ENCODE measurements at regions not wholly inside any gene's neighbourhood (a gene's known extent, or its start where the extent isn't known, plus 50 kb on each side); places are given as distances from the start of the nearest gene placed in this dataset.

GRCh38 chr1:191145834-191146233, 668.2 kb upstream of the BRINP3 start:
- Histone ChIP-seq H3K36me3 (replicated peaks; ENCODE audit: control insufficient read depth, insufficient read depth, low read length) (no peaks in the 10 kb centered on the region), H3K4me3 (ENCODE audit: insufficient read depth, low read depth, low read length) (no peak overlapping the region), H3K27me3 (ENCODE audit: control insufficient read depth, insufficient read depth, low read length) (no peaks in the 10 kb centered on the region)
- no peak for DNase-seq

DNA sequence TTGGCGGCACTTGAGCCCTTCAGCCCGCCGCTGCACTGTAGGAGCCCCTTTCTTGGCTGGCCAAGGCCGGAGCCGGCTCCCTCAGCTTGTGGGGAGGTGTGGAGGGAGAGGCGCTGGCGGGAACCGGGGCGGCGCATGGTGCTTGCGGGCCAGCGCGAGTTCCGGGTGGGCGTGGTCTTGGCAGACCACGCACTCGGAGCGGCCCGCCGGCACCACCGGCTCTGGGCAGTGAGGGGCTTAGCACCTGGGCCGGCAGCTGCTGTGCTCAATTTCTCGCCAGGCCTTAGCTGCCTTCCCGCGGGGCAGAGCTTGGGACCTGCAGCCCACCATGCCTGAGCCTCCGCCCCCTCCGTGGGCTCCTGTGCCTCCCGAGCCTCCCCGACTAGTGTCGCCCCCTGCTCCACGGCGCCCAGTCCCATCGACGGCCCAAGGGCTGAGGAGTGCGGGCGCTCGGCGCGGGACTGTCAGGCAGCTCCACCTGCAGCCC, 673.7 kb upstream of the BRINP3 start:
- H3K27me3 ChIP-seq (ENCODE audit: control insufficient read depth, insufficient read depth, low read length), result no peaks in the 10 kb centered on the region
- H3K36me3 ChIP-seq (replicated peaks; ENCODE audit: control insufficient read depth, insufficient read depth, low read length), result no peaks in the 10 kb centered on the region
- H3K4me3 ChIP-seq (ENCODE audit: insufficient read depth, low read depth, low read length), result no peak overlapping the region; the same call in 1 of the 2 replicates
- no peak for DNase-seq

DNA sequence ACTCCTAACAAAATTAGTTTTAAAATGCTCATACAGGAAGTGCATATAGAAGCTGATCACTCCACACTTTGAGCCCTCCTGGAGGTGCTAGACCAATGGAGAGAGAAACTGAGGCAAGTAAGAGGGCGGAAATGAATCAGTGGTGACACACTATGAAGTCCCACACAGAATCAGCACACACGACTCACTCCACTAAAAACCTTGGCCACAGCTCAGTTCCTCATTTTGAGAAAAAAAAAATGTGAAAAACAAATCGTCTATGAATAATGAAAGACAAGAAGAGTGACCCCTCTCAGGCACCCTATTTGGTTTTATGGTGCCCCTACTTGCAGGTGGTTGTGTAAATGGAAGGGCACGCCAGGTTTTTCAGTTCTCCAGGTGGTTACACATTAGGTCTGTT, 675.1 kb upstream of the BRINP3 start:
- no peak overlapping the region for H3K4me3 ChIP-seq (ENCODE audit: insufficient read depth, low read depth, low read length)
- H3K36me3 ChIP-seq (replicated peaks; ENCODE audit: control insufficient read depth, insufficient read depth, low read length), result no peaks in the 10 kb centered on the region
- no peak for DNase-seq
- H3K27me3 ChIP-seq (ENCODE audit: control insufficient read depth, insufficient read depth, low read length), result no peaks in the 10 kb centered on the region

GRCh38 chr1:191155178-191155577, 677.5 kb upstream of the BRINP3 start:
- H3K4me3 ChIP-seq (ENCODE audit: insufficient read depth, low read depth, low read length), result no peak overlapping the region
- no peak for DNase-seq
- no peaks in the 10 kb centered on the region for H3K36me3 ChIP-seq (replicated peaks; ENCODE audit: control insufficient read depth, insufficient read depth, low read length)
- no peaks in the 10 kb centered on the region for H3K27me3 ChIP-seq (ENCODE audit: control insufficient read depth, insufficient read depth, low read length)

DNA sequence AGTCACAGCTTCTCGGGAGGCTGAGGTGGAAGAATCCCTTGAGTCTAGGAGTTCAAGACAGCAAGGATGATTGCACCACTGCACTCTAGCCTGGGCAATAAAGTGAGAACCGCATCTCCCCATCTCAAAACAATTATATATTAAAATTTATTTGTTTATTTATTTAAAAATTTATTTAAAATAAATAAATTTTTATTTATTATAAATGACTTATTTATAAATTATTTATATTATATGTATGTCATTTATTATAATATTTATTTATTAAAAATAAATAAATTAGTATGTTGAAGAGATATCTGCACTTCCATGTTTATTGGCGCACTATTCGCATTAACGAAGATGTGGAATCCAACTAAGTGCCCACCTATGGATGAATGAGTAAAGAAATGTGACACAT, 683.2 kb upstream of the BRINP3 start:
- Histone ChIP-seq H3K4me3 (ENCODE audit: insufficient read depth, low read depth, low read length) (no peak overlapping the region), H3K36me3 (replicated peaks; ENCODE audit: control insufficient read depth, insufficient read depth, low read length) (no peaks in the 10 kb centered on the region), H3K27me3 (ENCODE audit: control insufficient read depth, insufficient read depth, low read length) (no peaks in the 10 kb centered on the region)
- DNase-seq, result no peak

- Histone ChIP-seq H3K4me3 (ENCODE audit: insufficient read depth, low read depth, low read length) (no peak overlapping the region), H3K36me3 (replicated peaks; ENCODE audit: control insufficient read depth, insufficient read depth, low read length) (no peaks in the 10 kb centered on the region), H3K27me3 (ENCODE audit: control insufficient read depth, insufficient read depth, low read length) (no peaks in the 10 kb centered on the region)
- no peak for DNase-seq
These were observed 685.1 kb upstream of the BRINP3 start for GRCh38 chr1:191162762-191163161.

DNA sequence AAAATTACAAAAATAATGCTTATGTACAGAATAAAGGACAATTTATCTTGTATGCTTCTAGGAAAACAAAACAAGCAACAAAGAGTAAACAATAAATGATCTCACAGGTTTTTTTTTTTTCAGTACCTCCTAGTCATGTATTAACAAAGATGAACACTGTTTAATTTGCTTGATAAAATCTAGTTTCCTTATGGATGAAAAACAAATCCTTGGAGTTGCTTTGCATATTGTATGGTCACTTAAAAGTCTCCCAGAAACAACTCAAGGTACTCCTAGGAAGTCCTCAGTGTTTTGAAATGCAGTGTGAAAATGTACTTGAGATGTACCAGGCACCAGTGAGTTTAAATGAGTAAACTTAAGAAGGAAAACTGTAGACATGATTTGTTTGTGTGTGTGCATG, 686.0 kb upstream of the BRINP3 start:
- H3K36me3 ChIP-seq (replicated peaks; ENCODE audit: control insufficient read depth, insufficient read depth, low read length), result no peaks in the 10 kb centered on the region
- no peak for DNase-seq
- H3K27me3 ChIP-seq (ENCODE audit: control insufficient read depth, insufficient read depth, low read length), result no peaks in the 10 kb centered on the region
- H3K4me3 ChIP-seq (ENCODE audit: insufficient read depth, low read depth, low read length), result no peak overlapping the region

DNA sequence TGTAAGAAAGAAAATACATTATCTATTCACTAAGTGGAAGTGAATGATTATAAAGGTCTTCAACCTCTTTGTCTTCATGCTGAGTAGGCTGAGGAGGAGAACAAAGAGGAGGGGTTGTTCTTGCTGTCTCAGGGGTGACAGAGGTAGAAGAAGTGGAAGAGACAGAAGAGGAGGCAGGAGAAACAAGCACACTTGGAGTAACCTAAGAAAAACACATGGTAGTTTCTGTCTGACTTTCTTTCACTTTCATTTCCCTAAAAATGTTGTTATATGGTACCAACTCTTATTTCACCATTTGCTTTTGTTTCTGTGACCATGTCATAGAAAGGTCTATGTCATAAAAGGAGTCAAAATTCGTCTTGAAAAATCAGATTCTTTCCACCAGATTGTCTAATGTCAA, 696.6 kb upstream of the BRINP3 start:
- Histone ChIP-seq H3K36me3 (replicated peaks; ENCODE audit: control insufficient read depth, insufficient read depth, low read length) (no peaks in the 10 kb centered on the region), H3K4me3 (ENCODE audit: insufficient read depth, low read depth, low read length) (no peak overlapping the region), H3K27me3 (ENCODE audit: control insufficient read depth, insufficient read depth, low read length) (no peaks in the 10 kb centered on the region)
- DNase-seq, result no peak

DNA sequence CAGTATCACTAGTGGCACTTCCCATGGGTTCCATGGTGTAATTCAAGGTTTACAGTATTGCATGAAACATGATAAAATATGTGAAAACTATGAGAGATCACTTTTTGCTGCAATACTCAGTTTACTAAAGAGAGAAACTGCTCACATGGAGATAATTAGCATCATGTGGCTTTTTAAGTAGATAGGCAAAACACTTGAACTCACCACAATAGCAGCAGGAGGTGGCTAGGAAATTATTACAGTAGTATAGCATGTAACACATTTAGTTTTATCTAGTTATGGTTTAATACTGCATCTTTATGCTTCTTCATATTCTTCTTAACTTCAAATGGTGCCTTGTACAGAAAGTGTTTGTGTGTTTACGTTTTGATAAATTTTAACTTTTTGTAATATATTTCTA, 698.5 kb upstream of the BRINP3 start:
- no peaks in the 10 kb centered on the region for H3K27me3 ChIP-seq (ENCODE audit: control insufficient read depth, insufficient read depth, low read length)
- DNase-seq, result no peak
- H3K36me3 ChIP-seq (replicated peaks; ENCODE audit: control insufficient read depth, insufficient read depth, low read length), result no peaks in the 10 kb centered on the region
- H3K4me3 ChIP-seq (ENCODE audit: insufficient read depth, low read depth, low read length), result no peak overlapping the region

- no peak for DNase-seq
- H3K27me3 ChIP-seq (ENCODE audit: control insufficient read depth, insufficient read depth, low read length), result no peaks in the 10 kb centered on the region
These were observed 729.0 kb upstream of the BRINP3 start for GRCh38 chr1:191206513-191207207.

DNA sequence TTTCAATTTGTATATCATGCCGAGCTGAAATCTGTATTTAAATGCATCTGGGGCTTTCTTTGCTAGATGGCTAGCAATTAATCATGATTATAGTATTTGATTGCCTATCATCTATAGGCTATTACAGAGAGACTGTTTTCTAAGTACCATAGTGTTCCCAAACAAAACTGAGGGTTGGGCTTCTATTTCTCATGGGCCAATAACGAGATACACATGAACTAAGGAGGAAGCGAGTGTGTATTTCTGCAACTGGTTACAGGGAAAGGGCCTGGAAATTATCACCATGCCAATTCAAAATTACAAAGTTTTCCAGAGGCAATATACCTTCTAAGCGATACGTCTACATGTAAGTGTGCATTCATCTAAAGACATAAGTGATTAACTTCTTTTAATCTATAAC, 744.5 kb upstream of the BRINP3 start:
- no peak for DNase-seq
- Histone ChIP-seq H3K36me3 (replicated peaks; ENCODE audit: control insufficient read depth, insufficient read depth, low read length) (no peaks in the 10 kb centered on the region), H3K27me3 (ENCODE audit: control insufficient read depth, insufficient read depth, low read length) (no peaks in the 10 kb centered on the region), H3K4me3 (ENCODE audit: insufficient read depth, low read depth, low read length) (no peak overlapping the region)

More at GRCh38 chr1:191206513-191207207, 729.0 kb upstream of the BRINP3 start:
- H3K4me3 ChIP-seq (ENCODE audit: insufficient read depth, low read depth, low read length), result no peak overlapping the region
- no peaks in the 10 kb centered on the region for H3K36me3 ChIP-seq (replicated peaks; ENCODE audit: control insufficient read depth, insufficient read depth, low read length)

DNA sequence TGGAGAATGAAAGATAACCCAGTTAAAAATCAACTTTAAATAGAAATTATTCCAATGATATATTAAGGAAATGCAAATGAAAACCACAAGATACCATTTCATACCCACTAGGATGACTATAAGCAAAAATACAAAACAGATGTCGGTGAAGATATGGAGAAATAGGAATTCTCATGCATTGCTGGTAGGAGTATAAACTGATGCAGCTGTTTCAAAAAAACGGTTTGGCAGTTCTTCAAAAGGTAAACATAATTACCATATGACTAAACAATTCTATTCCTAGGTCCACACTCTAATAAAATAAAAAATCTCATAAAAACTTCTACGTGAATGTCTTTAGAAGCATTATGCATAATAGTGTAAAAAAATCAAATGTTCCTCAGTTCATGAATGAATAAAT, 763.3 kb upstream of the BRINP3 start:
- Histone ChIP-seq H3K4me3 (ENCODE audit: insufficient read depth, low read depth, low read length) (no peak overlapping the region), H3K36me3 (replicated peaks; ENCODE audit: control insufficient read depth, insufficient read depth, low read length) (no peaks in the 10 kb centered on the region), H3K27me3 (ENCODE audit: control insufficient read depth, insufficient read depth, low read length) (no peaks in the 10 kb centered on the region)
- no peak for DNase-seq

GRCh38 chr1:191255354-191256054, 777.8 kb upstream of the BRINP3 start:
- H3K4me3 ChIP-seq (ENCODE audit: insufficient read depth, low read depth, low read length), result no peak overlapping the region
- H3K27me3 ChIP-seq (ENCODE audit: control insufficient read depth, insufficient read depth, low read length), result no peaks in the 10 kb centered on the region
- no peak for DNase-seq
- H3K36me3 ChIP-seq (replicated peaks; ENCODE audit: control insufficient read depth, insufficient read depth, low read length), result no peaks in the 10 kb centered on the region

GRCh38 chr1:191256917-191257316, 779.3 kb upstream of the BRINP3 start:
- H3K36me3 ChIP-seq (replicated peaks; ENCODE audit: control insufficient read depth, insufficient read depth, low read length), result no peaks in the 10 kb centered on the region
- H3K27me3 ChIP-seq (ENCODE audit: control insufficient read depth, insufficient read depth, low read length), result no peaks in the 10 kb centered on the region
- H3K4me3 ChIP-seq (ENCODE audit: insufficient read depth, low read depth, low read length), result no peak overlapping the region
- DNase-seq, result no peak

GRCh38 chr1:191260056-191260455, 782.4 kb upstream of the BRINP3 start:
- Histone ChIP-seq H3K4me3 (ENCODE audit: insufficient read depth, low read depth, low read length) (no peak overlapping the region), H3K36me3 (replicated peaks; ENCODE audit: control insufficient read depth, insufficient read depth, low read length) (no peaks in the 10 kb centered on the region), H3K27me3 (ENCODE audit: control insufficient read depth, insufficient read depth, low read length) (no peaks in the 10 kb centered on the region)
- DNase-seq, result no peak

Data from H7 (cell line).